Left lung (tissue), 4 donors: ENCODE measurements at regions not wholly inside any gene's neighbourhood (a gene's known extent, or its start where the extent isn't known, plus 50 kb on each side); places are given as distances from the start of the nearest gene placed in this dataset.

Experiments used
- ATAC-seq: fragments of 200-7000 bp; cut with Tn5 transposase; one replicate; pipeline ENCODE4 v1.9.1; 2020; ENCODE audit warnings: moderate library complexity
- DNase-seq, 4 donors: peaks; one replicate each; pipeline ENCODE4 v3.0.0-alpha.2; 2013 to 2020
- H3K27ac ChIP-seq, 2 donors: fragments of 200-600 bp; sonication (generic) in 1 of 2; one replicate each; pipeline versions ENCODE4 v1.5.0 to v1.8.0; 2020 to 2021
- H3K27me3 ChIP-seq, 2 donors: fragments of 200-600 bp; sonication (generic) in 1 of 2; one replicate each; pipeline versions ENCODE4 v1.5.0 to v1.8.0; 2020 to 2021
- H3K36me3 ChIP-seq, 2 donors: fragments of 200-600 bp; sonication (generic) in 1 of 2; one replicate each; pipeline versions ENCODE4 v1.5.0 to v1.8.0; 2020 to 2021
- H3K4me1 ChIP-seq, 2 donors: fragments of 200-600 bp; one replicate each; pipeline ENCODE4 v1.8.0; 2021
- H3K4me3 ChIP-seq, 2 donors: fragments of 200-600 bp; sonication (generic) in 1 of 2; one replicate each; pipeline versions ENCODE4 v1.5.0 to v1.8.0; 2020 to 2021; ENCODE audit warnings: mild to moderate bottlenecking in 1 of 2
- H3K9me3 ChIP-seq, 2 donors: fragments of 200-600 bp; sonication (generic) in 1 of 2; one replicate each; pipeline versions ENCODE4 v1.5.0 to v1.8.0; 2020 to 2021
- CTCF ChIP-seq, 2 donors: fragments of 200-600 bp; sonication (generic) in 1 of 2; IDR thresholded peaks; one replicate each; pipeline versions ENCODE4 v1.5.0 to v1.8.0; 2021; ENCODE audit warnings: antibody characterized with exemption in 2 of 2
- intact Hi-C, 2 donors: fragments of 100-400 bp; cut with DNase I; formaldehyde crosslinking; loops; one replicate each; pipeline versions ENCODE4 v1.11.2 to v1.14.2; 2022
- donor health status: DM: no; HTN: yes; CAD: no.
- donor health status: DM: no; HTN: no; CAD: no.

GRCh38 chr2:196256585-196256984, 85.2 kb upstream of the STK17B start:
- TF ChIP-seq CTCF (IDR thresholded peaks at IDR 0.05), result no peak
- H3K36me3 ChIP-seq, result peaks cover 0 to 4% of the 10 kb centered on the region in 2 donors

DNA sequence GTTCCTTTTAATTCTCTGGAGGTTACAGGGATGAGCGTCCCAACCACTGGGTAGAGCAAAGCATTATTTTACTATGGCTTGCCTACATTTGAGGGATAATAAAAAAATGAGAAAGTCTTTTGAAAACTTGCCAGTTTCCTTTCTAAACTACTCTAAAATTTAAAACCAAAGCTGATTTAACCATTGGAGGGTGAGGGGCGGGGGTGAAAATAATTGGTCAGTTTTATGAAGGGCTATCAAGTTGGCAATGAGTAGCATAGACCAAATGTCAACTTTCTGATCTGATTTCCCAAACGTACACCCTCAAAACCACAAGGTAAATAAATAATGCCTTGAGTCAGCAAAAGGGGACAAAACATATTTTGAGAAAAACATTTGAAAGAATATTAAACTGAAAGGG, 85.7 kb upstream of the STK17B start:
- Histone ChIP-seq H3K27ac (no peak overlapping the region), H3K27me3 (no peaks in the 10 kb centered on the region), H3K4me3 (no peak overlapping the region), H3K36me3 (peaks cover 0 to 4% of the 10 kb centered on the region in 2 donors), H3K4me1 (no peaks in the 10 kb centered on the region), H3K9me3 (no peaks in the 10 kb centered on the region)
- ATAC-seq, result no peak
- no peak for TF ChIP-seq CTCF (IDR thresholded peaks at IDR 0.05)
- intact Hi-C loops, result no loop called here
- no peak for DNase-seq

More at GRCh38 chr2:196256585-196256984, 85.2 kb upstream of the STK17B start:
- intact Hi-C loops, result no loop called here
- Histone ChIP-seq H3K9me3 (no peaks in the 10 kb centered on the region), H3K4me3 (no peak overlapping the region), H3K27me3 (no peaks in the 10 kb centered on the region), H3K27ac (no peak overlapping the region), H3K4me1 (no peaks in the 10 kb centered on the region)
- ATAC-seq, result no peak
- no peak for DNase-seq

- Histone ChIP-seq H3K4me3 (no peak overlapping the region), H3K4me1 (peaks cover 0 to 13% of the 10 kb centered on the region in 2 donors), H3K27ac (no peak overlapping the region), H3K27me3 (no peaks in the 10 kb centered on the region), H3K9me3 (no peaks in the 10 kb centered on the region), H3K36me3 (peaks cover 0 to 4% of the 10 kb centered on the region in 2 donors)
- DNase-seq (no peak), ATAC-seq (no peak)
- TF ChIP-seq CTCF (IDR thresholded peaks at IDR 0.05), result no peak
- intact Hi-C loops, result no loop called here
Measured at GRCh38 chr2:196258407-196258806, 87.0 kb upstream of the STK17B start.

DNA sequence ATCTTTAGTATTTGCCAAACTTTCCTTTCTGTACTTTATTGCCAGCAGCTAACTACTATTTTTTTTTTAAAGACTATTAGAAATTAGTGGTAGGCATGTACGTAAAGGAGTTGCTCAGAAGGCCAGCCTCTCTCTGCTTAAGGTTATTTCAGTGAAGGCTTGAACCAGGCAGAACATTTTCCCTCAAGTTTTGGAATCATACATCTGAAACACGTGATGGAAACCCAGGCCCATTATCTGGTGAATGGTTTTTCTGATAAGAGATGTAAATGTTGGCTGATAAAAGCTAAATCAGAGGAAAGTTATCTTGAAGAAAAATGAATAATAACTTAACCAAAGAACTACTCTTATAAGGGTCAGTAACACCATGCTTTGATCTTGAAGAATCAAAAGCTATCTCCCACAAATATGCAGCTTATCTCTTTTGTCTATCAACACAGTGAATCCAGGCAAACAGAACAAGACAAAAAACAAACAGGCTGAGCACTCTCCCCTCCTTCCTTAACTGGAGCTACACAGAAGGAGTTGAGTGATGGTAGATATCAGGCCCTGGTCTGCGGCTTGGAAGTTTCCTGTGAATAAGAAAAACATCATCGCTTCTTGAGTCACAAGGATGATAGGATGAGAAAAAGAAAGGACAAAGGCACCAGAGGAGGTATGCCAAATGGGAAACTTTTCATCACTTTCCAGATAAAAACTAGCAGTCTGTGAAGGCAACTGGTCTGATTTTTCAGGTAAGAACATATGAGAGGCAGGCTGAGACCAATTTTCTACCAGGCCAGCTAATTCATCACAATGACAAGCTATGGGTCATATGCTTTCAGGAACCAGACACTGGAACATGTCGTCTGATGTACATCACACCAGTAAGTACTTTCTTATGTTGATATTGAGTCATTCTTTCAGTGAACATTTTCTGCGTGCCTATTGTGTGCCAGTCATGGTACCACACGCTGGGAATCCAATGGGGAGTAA, 88.4 kb upstream of the STK17B start:
- Histone ChIP-seq H3K9me3 (no peaks in the 10 kb centered on the region), H3K27me3 (no peaks in the 10 kb centered on the region), H3K4me3 (no peak overlapping the region), H3K27ac (peak overlapping the region in 1 of 2 donors; percentile 29), H3K36me3 (peaks cover 0 to 4% of the 10 kb centered on the region in 2 donors), H3K4me1 (peaks cover 0 to 16% of the 10 kb centered on the region in 2 donors)
- ATAC-seq, result peak; percentile 63
- intact Hi-C loops, result no loop called here
- TF ChIP-seq CTCF (IDR thresholded peaks at IDR 0.05), result no peak
- DNase-seq, result no peak

- TF ChIP-seq CTCF (IDR thresholded peaks at IDR 0.05), result no peak
- H3K27me3 ChIP-seq, result no peaks in the 10 kb centered on the region
- H3K27ac ChIP-seq, result no peak overlapping the region
- ATAC-seq (no peak), DNase-seq (no peak)
- H3K36me3 ChIP-seq, result peaks cover 0 to 4% of the 10 kb centered on the region in 2 donors
- H3K4me1 ChIP-seq, result peaks cover 0 to 16% of the 10 kb centered on the region in 2 donors
- H3K9me3 ChIP-seq, result no peaks in the 10 kb centered on the region
- intact Hi-C loops, result no loop called here
- no peak overlapping the region for H3K4me3 ChIP-seq
Measured at GRCh38 chr2:196260546-196260945, 89.2 kb upstream of the STK17B start.
